SHP77 treated with DMSO at 0.1 percent for 48 hours (cell line): ENCODE measurements at regions not wholly inside any gene's neighbourhood (a gene's known extent, or its start where the extent isn't known, plus 50 kb on each side); places are given as distances from the start of the nearest gene placed in this dataset.
A peak's percentile ranks its signal among the peaks of the same experiment; 100 is the strongest.
"Not testable (repeated sequence)": the region's sequence is repeated elsewhere in the genome, so short reads cannot be mapped to it uniquely, and the experiment has no call there.

Experiments used
- DNase-seq: peaks from one replicate; lab custom pipeline; 2025; lab: John Stamatoyannopoulos, UW

DNA sequence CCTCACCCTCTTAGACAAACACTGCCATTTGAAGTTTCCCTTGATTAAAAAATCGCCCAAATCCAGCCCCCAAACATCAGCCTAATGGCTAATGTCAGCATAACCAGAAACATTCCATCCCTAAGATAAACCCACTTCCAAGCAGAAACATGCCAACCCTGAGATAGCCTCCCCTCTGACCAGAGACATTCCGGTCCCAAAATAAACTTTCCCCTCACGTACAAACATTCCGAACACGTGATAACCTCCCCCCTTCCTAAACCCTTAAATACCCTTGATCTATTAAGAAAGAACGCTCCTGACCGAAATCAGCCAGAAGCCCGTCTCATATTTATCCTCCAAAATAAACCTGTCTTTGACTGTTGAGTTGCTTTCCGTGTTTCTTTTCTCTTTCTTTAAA, 237.2 kb downstream of the ASMT start:
- DNase-seq: no peak

DNA sequence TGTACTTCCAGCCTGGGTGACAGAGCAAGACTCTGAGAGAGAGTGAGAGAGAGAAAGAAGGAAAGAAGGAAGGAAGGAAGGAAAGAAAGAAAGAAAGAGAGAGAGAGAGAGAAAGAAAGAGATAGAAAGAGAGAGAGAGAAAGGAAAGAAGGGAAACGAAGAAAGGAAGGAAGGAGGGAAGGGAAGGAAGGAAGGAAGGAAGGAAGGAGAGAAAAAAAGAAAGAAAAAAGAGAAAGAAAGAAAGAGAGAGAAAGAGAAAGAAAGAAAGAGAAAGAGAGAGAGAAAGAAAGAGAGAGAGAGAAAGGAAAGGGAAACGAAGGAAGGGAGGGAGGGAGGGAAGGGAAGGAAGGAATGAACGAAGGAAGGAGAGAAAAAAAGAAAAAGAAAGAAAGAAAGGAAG, 238.6 kb downstream of the ASMT start:
- no peak for DNase-seq

DNA sequence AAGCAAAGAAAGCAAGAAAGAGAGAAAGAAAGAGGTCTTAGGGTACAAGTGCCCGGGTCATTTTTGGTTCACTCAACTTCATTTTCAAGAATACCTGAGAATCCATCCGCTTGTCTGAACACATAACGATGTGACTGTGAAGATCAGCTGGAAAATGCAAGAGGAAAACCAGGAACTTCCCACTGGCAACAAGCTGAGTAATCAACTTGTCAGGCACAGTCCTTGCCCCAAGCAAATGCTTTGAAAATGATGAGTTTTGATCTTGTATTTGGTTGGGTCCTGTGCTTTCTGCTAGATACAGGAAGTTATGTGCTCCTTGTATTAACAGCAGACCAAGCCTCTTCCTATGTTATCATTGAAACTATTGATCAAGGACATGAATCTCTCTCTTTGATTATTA, 239.1 kb downstream of the ASMT start:
- DNase-seq: no peak

DNA sequence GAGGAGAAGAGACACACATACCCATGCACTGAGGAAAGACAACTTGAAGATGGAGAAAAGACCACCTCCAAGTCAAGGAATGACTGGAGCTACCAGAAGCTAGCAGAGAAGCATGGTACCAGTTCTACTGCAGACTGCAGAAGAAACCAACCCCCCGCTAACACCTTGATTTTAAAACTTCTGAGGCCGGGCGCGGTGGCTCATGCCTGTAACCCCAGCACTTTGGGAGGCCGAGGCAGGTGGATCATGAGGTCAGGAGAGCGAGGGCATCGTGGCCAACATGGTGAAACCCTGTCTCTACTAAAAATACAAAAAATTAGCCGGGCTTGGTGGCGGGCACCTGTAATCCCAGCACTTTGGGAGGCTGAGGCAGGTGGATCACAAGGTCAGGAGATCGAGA, 240.0 kb downstream of the ASMT start:
- not testable (repeated sequence) for DNase-seq

DNA sequence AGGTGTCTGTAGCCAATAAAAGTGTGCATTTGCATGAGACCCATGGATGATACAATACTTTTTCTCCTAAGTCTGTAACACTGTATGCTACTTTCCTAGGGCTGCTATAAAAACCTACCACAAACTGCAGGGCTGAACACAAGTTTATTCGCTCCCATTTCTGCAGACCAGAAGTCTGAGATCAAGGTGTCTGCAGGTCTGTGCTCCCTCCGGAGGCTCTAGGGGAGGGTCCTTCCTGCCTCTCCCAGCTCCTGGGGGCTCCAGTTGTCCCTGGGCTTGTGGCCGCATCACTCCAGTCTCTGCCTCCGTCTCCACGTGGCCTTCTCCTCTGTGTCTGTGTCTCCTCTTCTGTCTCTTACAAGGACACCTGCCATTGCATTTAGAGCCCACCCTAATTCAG, 244.4 kb downstream of the ASMT start:
- not testable (repeated sequence) for DNase-seq

DNA sequence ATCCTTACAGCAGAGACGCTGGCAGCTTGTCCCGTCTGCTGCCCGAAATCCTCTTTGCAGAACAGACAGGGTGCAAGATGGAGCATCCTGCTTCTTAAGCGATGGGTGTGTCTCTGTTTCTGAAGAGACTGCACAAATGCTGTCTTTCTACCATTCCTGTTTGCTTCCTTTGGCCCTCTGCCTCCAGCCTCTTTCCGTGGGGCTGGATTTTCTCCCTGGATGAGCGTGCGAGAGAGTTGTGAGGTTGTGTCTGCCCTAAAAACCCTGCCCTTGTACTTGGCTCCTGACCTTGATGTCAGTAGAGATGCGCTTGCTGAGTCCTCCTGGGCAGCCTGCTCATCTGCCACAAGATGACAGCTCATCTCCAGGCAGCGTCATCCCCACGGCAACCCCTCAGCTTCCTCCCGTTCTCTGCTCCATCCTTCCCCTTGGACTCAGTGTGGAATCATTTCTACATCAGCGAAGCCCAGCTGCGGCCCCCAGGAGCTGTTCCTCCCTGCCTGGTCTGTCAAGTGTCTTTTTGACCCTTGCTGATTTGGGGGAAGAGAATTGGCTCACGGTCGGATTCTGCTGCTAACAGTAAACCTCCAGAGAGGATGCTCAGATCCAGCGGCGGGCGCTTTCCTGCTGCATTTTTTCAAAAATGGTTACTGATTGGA, 246.2 kb downstream of the ASMT start:
- no peak for DNase-seq

DNA sequence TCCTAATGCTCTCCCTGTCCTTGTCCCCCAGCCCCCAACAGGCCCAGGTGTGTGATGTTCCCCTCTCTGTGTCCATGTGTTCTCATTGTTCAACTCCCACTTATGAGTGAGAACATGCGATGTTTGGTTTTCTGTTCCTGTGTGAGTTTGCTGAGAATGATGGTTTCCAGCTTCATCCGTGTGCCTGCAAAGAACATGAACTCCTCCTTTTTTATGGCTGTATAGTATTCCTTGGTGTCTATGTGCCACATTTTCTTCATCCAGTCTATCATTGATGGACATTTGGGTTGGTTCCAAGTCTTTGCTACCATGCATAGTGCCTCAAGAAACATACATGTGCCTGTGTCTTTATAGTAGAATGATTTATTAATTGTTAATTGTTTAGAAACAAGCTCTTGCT, 249.1 kb downstream of the ASMT start:
- DNase-seq: not testable (repeated sequence)

DNA sequence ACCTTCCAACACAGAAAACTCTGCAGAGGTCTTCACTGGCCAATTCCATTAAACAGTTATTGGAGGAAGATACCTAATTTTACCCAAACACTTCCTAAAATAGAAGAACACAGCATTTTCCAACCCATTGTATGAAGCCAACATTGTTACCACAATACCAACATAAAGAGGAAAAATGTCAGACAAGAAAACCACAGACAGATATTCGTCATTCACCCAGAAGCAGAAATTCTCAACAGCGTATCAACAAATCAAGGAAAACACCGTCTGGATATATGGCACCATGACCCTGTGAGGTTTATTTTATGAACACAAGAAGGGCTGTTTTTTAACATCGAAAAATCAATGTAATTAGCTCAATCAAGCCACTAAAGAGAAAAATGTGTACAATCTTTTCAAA, 255.6 kb downstream of the ASMT start:
- no peak for DNase-seq

DNA sequence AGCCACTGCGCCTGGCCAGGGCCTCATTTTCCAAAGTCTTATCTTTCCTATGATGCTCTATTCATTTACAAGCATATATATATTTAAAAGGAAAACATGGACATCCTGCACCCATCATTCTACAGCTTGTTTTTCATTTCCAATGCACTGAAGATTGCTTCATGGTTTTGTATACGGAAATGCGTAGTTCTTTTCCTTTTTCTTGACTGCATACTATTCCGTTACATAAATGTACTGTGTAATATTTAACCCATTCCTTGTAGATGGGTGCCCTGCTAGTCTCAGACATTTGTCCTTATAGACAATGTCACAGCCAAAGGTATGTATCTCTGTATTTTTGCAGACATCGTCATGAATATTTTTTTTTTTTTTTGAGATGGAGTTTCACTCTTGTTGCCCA, 257.0 kb downstream of the ASMT start:
- DNase-seq: no peak

DNA sequence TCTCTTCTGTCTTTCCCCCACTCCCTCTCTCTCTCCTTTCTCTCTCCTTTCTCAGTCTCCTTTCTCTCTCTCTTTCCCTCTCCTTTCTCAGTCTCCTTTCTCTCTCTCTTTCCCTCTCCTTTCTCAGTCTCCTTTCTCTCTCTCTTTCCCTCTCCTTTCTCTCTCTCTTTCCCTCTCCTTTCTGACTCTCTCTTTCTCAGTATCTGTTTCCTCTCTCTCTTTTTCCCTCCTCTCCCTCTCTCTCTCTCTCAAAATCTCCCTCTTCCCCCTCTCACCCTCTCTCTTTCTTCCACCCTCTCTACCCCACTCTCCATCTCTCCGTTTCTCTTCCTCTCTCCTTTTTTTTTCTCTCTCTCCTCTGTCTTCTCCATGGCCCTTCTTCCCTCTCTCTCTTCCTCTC, 258.8 kb downstream of the ASMT start:
- no peak for DNase-seq

DNA sequence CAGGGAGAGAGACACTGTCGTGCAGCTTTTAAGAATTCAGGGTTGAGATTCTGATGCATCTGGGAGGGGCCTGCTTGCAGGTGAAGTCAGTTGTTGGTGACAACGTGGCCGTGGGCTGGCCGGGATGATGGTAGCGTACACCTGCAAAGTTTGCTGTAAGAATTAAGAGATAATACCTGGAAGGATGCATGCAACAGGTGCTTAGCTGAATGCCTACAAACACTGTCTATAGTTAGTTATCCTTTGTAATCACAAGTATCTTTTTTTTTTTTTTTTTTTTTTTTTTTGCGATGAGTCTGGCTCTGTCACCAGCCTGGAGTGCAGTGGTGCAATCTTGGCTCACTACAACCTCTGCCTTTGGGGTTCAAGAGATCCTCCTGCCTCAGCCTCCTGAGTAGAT, 259.6 kb downstream of the ASMT start:
- no peak for DNase-seq

DNA sequence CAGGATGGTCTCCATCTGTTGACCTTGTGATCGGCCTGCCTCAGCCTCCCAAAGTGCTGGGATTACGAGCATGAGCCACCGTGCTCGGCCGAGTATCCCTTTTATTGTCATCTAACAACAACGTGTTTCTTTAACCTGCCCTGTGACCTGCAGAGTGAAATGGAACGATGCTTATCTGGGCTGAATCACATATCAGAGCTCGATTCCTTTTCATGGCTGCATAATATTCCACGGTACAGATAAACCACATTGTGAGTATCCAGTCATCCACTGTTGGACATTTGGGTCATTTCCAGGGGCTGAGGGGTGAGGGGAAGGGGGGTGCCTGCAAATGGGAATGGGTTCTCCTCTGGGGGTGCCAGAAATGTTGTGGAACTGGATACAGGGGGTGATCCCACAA, 260.0 kb downstream of the ASMT start:
- no peak for DNase-seq

DNA sequence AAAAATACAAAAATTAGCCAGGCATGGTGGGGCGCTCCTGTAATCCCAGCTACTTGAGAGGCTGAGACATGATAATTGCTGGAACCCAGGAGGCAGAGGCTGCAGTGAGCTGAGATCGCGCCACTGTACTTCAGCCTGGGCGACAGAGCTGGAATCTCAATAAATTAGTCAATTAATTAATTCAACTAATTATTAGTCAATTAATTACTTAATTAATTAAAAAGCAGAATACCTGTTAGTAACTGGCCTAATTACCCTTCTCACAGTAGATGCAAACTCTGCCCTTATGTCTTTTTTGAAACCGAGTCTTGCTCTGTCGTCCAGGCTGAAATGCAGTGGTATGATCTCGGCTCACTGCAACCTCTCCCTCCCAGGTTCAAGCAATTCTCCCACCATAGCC, 261.2 kb downstream of the ASMT start:
- no peak for DNase-seq

DNA sequence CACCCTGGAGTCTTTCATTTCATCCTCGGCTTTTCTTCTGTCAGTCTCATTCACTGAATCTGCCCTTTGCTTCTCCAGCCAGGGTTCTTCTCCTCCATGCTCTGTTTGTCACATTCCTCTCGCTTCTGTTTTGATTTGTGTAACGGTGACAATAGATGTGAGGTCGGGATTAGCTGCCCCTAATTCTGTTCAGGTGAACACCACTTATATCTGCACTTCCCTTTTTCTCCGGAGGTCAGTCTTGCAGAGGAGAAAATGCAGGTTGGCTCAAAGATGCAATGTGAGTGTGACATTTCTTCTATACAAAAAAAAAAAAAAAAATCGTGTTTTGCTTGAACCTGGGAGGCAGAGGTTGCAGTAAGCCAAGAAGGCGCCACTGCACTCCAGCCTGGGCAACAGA, 262.9 kb downstream of the ASMT start:
- no peak for DNase-seq

DNA sequence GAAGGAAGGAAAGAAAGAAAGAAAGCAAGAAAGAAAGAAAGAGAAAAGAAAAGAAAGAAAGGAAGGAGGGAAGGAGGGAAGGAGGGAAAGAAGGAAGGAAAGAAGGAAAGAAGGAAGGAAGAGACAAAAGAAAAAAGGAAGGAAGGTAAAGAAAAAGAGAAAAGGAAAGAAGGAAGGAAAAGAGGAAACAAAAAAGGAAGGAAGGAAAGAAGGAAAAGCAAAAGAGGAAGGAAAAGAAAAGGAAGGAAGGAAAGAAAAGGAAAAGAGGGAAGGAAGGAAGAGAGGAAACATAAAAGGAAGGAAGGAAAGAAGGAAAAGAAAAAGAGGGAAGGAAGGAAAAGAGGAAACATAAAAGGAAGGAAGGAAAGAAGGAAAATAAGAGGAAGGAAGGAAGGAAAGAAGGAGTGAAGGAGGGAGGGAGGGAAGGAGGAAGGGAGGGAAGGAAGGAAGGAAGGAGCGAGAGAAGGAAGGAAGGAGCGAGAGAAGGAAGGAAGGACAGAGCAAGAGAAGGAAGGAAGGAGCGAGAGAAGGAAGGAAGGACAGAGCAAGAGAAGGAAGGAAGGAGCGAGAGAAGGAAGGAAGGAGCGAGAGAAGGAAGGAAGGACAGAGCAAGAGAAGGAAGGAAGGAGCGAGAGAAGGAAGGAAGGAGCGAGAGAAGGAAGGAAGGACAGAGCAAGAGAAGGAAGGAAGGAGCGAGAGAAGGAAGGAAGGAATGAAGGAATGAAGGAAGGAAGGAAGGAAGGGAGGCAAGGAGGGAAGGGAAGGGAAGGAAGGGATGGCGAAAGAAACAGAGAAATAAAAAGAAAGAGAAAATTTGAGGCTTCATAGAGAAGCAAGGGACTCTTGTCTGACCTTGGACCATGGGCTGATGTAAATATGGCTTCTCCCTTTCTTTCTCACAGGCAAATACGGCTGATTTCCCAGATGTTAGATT, 266.3 kb downstream of the ASMT start:
- DNase-seq: not testable (repeated sequence)

DNA sequence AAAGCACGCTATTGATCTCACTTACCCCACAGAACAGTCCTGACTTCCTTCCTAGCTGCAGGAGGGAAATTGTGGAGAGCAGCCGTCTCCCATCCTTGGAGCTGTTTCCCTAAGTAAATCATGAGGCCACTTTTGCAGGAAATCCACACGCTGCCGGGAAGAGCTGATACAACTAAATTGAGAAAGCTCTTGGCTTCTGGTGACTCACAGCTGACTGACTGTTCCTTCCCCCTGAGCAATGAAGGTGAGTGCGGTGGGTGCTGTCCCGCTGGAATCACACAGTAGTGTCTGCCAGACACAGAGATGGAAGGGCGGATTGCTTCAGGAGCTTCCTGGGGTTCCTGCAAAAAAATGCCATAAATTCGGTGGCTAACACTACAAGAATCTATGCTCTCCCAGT, 268.9 kb downstream of the ASMT start:
- DNase-seq: no peak

DNA sequence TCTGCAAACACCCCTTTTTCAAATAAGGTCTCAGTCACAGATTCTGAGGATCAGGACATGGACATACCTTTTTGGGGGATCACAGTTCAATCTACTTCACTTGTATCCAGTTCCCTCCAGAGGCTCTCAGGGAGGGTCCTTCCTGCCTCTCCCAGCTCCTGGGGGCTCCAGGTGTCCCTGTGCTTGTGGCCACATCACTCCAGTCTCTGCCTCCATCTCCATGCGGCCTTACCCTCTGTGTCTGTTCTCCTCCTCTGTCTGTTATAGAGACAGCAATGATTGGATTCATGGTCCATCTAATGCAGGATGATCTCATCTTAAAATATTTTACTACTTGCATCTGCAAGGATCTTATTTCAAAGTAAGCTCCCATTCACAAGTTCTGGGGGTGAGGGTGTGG, 269.6 kb downstream of the ASMT start:
- DNase-seq: no peak

DNA sequence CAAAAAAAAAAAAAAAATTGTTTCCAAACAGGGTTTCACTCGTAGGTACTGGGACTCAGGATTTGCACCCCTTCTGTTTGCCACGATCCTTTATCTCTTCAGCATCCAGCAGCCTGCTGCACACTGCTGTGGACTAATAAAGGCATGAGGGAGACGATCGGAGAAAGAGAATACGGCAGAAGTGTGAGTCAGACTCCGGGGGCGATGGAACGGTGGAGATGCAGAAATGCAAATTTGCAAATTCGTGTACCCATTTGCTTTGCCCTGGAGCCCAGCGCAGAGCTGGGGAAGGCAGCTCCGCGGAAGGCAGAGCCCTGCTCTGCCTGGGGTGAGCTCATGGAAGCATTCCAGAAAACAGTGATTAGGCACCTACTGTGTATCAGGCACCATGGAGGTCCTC, 270.3 kb downstream of the ASMT start:
- no peak for DNase-seq

DNA sequence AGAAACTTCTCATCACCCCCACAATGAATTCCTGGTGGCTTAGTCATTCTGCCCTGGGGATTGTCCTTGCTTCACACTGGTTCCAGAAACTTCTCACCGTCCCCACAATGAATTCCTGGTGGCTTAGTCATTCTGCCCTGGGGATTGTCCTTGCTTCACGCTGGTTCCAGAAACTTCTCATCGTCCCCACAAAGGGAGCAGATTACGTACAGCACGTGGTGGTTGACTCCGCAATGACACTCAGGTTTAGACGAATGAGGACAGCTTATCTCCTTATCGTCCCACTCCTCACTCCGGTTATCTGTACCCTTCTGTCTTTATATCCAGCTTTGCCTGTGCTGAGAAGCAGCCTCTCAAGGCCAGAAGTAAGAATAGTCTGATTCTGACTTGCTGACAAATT, 273.4 kb downstream of the ASMT start:
- not testable (repeated sequence) for DNase-seq

DNA sequence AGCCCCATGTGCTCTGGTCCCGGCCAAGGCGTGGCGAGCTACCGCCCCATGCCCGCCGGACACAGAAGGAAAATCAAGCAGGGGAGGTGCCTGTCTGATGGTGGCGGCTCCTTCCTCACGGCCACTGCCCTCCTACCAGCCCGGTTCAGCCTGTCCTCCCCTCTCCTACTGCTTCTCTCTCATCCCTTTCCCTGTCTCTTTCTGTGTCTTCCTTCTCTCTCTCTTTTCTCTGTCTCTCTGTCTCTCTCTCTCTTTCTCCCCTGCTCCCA, 279.1 kb downstream of the ASMT start:
- no peak for DNase-seq

DNA sequence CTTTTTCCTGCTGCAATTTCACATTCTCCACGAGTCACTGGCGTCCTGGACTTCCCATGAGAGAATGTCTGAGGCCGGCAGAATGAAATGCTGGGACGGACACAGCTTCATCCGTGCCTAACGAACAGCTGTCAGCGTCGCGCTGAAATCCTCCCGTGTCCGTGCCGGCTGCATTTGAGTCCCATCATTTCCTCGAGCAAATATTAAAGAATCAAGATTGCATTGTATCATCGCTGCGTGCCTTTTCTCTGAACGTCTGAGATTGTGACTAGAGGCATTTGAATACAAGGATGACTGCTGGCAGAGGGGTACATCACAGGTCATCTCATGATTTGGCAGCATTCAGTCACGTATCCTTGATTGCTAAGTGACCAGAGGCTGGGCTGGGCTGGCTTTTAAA, 279.9 kb downstream of the ASMT start:
- no peak for DNase-seq

DNA sequence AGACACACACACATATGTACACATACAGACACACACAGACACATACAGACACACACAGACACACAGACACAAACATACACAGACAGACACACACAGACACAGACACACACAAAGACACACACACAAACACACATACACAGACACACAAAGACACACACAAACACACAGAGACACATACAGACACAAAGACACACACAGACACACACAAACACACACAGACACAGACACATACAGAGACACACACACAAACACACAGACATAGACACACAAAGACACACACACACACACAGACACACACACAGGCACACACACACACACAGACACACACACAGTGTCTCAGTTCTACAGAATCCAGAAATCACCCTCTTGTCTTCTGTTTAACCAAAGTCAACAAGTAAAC, 280.7 kb downstream of the ASMT start:
- no peak for DNase-seq

DNA sequence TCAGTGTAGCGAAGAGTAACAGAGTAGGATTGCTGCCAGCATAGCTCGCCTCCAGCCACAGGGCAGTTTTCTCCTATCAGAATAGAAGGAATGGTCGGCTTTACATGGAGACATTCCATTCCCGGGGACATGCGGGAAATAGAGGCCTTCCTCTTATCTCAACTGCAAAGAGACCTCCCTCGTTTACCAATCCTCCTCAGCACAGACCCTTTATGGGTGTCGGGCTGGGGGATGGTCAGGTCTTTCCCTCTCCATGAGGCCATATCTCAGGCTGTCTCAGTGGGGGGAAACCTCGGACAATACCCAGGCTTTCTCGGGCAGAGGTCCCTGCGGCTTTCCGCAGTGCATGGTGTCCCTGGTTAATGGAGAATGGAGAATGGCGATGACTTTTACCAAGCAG, 285.0 kb downstream of the ASMT start:
- DNase-seq: no peak

DNA sequence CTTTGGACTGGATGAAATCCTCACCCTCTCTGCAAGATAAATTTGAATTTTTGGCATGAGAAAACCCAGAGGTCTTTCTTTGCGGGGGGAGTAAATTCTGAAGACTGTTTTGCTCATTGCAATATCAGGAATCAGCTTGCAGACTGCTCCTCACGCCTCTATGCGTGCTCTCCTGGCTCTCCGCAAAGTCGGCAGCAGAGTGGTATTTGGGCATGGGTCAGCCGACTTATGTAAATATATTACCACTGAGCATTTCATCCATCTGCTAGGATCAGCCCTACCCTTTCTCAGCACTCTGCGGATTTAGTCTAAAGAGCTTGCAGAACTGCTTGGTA, 288.0 kb downstream of the ASMT start:
- peak; percentile 3 for DNase-seq
